ENCODE measurements at regions not wholly inside any gene's neighbourhood (a gene's known extent, or its start where the extent isn't known, plus 50 kb on each side); places are given as distances from the start of the nearest gene placed in this dataset.

- TF ChIP-seq NFE2L2 (conservative IDR thresholded peaks at IDR 0.05; ENCODE audit: low read length) = no peak
- TF ChIP-seq MAZ (IDR thresholded peaks at IDR 0.05; ENCODE audit: borderline replicate concordance, low read depth, low read length) = no peak
- no peak for TF ChIP-seq HOXA7 (CRISPR knock-in tag; IDR thresholded peaks at IDR 0.05)
- TF ChIP-seq ZNF302 (CRISPR knock-in tag; IDR thresholded peaks at IDR 0.05) = no peak
- TF ChIP-seq HES2 (IDR thresholded peaks at IDR 0.05) = no peak
These were observed 133.5 kb upstream of the MBL2 start (continued) for GRCh38 chr10:52906046-52906445.

- Histone ChIP-seq H3K4me2 (no peak overlapping the region), H3K4me1 (no peaks in the 10 kb centered on the region), H3K4me3 (no peak overlapping the region), H3K27ac (no peak overlapping the region), H3K9me3 (no peaks in the 10 kb centered on the region)
- ChIA-PET CTCF (no interaction called here), POLR2A (no interaction called here)
- WGBS (ENCODE audit: missing lambda C conversion rate) = 17% methylated on average over 3 of the region's 3 CpGs
- DNase-seq (ENCODE audit: low read depth in 1 of 2, low spot score in 1 of 2) = no peak
- ATAC-seq = no peak
- FAIRE-seq = no peak
- TF ChIP-seq HMGXB4 (CRISPR knock-in tag; IDR thresholded peaks at IDR 0.05; ENCODE audit: borderline replicate concordance) = no peak
- TF ChIP-seq ZC3H11A (IDR thresholded peaks at IDR 0.05) = no peak
- TF ChIP-seq BCL3 (IDR thresholded peaks at IDR 0.05) = no peak
These were observed 130.9 kb upstream of the MBL2 start for GRCh38 chr10:52903397-52903938.

GRCh38 chr10:52900593-52900992, 128.0 kb upstream of the MBL2 start:
- no peak for DNase-seq (ENCODE audit: low read depth in 1 of 2, low spot score in 1 of 2)
- POLR2A ChIA-PET = no interaction called here
- 0% methylated on average over 2 of the region's 2 CpGs for WGBS (ENCODE audit: missing lambda C conversion rate)
- CTCF ChIA-PET = no interaction called here
- Histone ChIP-seq H3K4me2 (no peak overlapping the region), H3K4me1 (no peaks in the 10 kb centered on the region), H3K4me3 (no peak overlapping the region), H3K27ac (no peak overlapping the region), H3K9me3 (no peaks in the 10 kb centered on the region)
- TF ChIP-seq BHLHE40 (IDR thresholded peaks at IDR 0.05; ENCODE audit: low read depth, low read length) = no peak
- no peak for TF ChIP-seq HOXB13 (CRISPR knock-in tag; IDR thresholded peaks at IDR 0.05; ENCODE audit: low read depth)
- TF ChIP-seq HES2 (IDR thresholded peaks at IDR 0.05) = no peak
- TF ChIP-seq BCL3 (IDR thresholded peaks at IDR 0.05) = no peak
- no peak for TF ChIP-seq FOSB (CRISPR knock-in tag; IDR thresholded peaks at IDR 0.05)
- TF ChIP-seq NR3C1 (IDR thresholded peaks at IDR 0.05) = no peak
- TF ChIP-seq TFCP2L1 (CRISPR knock-in tag; IDR thresholded peaks at IDR 0.05) = no peak
- no peak for TF ChIP-seq RAD21 (conservative IDR thresholded peaks at IDR 0.05 in 1 of 2, IDR thresholded peaks at IDR 0.05 in 1 of 2)
- TF ChIP-seq NFE2L2 (conservative IDR thresholded peaks at IDR 0.05; ENCODE audit: low read length) = no peak
- FAIRE-seq = no peak
- ATAC-seq = no peak

GRCh38 chr10:52897162-52897561, 124.6 kb upstream of the MBL2 start:
- FAIRE-seq (no peak), DNase-seq (ENCODE audit: low read depth in 1 of 2, low spot score in 1 of 2) (no peak), ATAC-seq (no peak)
- Histone ChIP-seq H3K4me1 (no peaks in the 10 kb centered on the region), H3K27ac (no peak overlapping the region), H3K4me2 (no peak overlapping the region), H3K4me3 (no peak overlapping the region), H3K9me3 (no peaks in the 10 kb centered on the region)
- POLR2A ChIA-PET = no interaction called here
- CTCF ChIA-PET = no interaction called here
- TF ChIP-seq POLR2AphosphoS2 (conservative IDR thresholded peaks at IDR 0.05; ENCODE audit: low read length) (no peak), KDM5A (IDR thresholded peaks at IDR 0.05) (no peak), MYC (IDR thresholded peaks at IDR 0.05; ENCODE audit: borderline replicate concordance, low read length) (no peak), HMGXB4 (CRISPR knock-in tag; IDR thresholded peaks at IDR 0.05; ENCODE audit: borderline replicate concordance) (no peak), USF2 (IDR thresholded peaks at IDR 0.05) (no peak), NPAS2 (CRISPR knock-in tag; IDR thresholded peaks at IDR 0.05; ENCODE audit: borderline replicate concordance) (no peak), HOXA7 (CRISPR knock-in tag; IDR thresholded peaks at IDR 0.05) (no peak), CBX8 (IDR thresholded peaks at IDR 0.05) (no peak), RARB (CRISPR knock-in tag; IDR thresholded peaks at IDR 0.05) (no peak), BHLHE40 (IDR thresholded peaks at IDR 0.05; ENCODE audit: low read depth, low read length) (no peak), ZNF302 (CRISPR knock-in tag; IDR thresholded peaks at IDR 0.05) (no peak), JUN (IDR thresholded peaks at IDR 0.05) (no peak)

Data from A549 (cell line).